HG02571 (cell line): ENCODE measurements at regions not wholly inside any gene's neighbourhood (a gene's known extent, or its start where the extent isn't known, plus 50 kb on each side); places are given as distances from the start of the nearest gene placed in this dataset.

Experiments used
- ATAC-seq: cut with Tn5 transposase; IDR thresholded peaks from one replicate; pipeline ENCODE4 v1.9.1; 2021; ENCODE audit warnings: mild to moderate bottlenecking, moderate library complexity; ENCODE audit not compliant: unreplicated experiment

DNA sequence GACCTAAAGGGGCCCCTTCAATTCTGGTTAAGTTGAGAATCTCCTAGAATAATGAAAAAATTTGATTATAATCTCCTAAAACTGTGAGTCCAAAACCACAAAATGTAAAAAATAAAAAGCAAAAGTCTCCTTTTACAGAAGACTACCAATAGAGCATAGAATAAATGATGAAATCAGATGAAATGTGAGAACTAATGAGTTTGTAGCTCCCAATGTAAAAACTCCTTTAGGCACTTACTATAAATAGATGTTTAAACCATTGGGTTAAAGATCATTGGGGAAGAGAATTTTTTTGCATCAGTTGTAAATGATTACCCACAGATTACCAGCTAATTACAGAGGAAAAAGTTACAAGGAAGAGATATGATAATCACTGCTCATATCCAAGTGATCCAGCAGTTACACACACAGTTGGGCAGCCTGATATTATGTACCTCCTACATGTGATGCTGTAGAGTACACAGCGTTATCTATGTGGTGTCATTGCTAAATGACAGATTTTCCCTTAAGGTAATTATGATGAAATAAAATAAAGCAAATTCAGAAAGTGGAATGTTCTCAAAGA, 282.7 kb upstream of the SEMA3D start:
- no peak for ATAC-seq

DNA sequence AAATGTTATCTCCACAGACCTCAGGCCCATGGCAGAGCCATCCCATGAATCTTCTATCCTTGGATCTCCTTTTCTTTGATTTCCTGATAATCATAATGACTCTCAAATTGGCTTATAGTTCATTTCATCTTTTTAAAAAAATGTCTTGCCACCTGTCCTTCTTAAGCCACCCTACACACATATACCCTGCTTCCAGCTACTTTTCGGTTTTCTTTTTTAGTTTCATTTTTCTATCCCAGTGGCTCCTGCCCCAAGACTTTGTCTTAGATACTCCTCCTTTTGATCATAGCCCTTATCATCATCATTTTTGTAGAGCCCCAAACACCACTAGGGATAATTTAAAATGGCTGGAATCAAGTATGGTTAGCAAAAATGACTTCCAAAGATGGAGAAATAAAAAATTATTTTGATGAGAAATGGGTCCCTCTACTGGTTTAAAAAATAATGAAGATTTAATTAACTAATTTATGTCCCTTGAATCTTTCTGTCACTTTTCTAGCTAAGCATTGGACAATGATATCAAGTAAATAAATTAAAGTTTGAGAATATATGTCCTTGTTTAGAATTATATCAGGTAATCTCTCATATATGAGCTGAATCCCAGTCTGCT, 277.3 kb upstream of the SEMA3D start:
- ATAC-seq, result no peak

- no peak for ATAC-seq
Observed at GRCh38 chr7:85462671-85463070, 275.8 kb upstream of the SEMA3D start.

DNA sequence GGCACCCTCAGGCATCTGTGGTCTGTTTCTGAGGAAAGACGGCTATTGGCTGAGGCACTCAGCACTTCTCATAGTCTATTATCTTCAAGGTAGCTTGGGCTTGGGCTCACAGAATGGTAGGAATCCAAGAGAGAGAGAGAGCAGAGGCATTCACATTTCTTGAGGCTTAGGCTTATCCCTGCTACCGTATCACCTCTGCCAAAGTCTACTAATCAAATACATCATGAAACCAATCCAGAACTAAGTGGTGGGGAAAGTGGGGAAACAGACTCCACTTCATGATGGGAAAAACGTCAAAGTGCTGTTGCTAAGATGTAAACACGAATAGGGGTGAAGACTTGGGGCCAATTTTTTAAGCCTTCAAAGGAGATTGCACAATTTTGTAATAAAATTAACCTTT, 271.1 kb upstream of the SEMA3D start:
- ATAC-seq, result no peak

DNA sequence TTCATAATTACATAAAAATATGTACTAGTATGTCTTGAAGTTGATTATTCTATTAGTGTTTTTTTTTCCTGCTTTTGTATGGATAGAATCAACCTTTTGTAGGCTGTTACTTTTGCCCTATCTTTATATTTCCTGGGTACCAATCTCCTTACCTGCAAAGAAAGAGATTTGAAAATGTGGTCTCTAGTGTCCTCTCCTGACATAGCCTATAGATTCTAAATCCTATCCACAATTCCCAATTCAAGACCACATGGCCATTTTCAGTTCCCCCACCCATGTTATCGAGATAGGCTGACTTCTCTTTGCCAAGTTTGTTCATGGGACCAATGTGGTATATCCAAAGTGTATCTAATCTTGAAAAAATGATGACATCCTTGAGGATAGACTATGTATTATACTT, 269.4 kb upstream of the SEMA3D start:
- ATAC-seq, result no peak

DNA sequence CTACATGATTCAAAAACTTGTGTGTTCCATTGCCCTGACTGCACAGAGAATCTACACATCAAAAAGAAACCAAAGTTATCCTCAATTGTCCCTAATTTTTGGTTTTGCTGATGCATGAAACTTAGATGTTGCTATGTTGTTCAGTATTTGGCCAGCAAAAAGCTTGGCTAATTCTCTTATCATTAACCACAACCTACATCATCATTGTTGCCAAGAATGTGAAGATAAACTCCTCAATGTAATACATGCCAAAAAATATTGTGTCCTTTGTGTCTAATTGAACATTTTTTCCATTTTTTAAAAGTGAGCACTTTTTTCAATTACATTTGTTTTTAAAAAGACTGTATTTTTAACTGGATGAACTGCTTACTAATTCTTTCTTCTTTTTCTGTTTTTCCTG, 268.0 kb upstream of the SEMA3D start:
- no peak for ATAC-seq

- no peak for ATAC-seq
Observed at GRCh38 chr7:85452674-85453073, 265.8 kb upstream of the SEMA3D start.

- ATAC-seq, result no peak
Observed at GRCh38 chr7:85449478-85449877, 262.6 kb upstream of the SEMA3D start.

DNA sequence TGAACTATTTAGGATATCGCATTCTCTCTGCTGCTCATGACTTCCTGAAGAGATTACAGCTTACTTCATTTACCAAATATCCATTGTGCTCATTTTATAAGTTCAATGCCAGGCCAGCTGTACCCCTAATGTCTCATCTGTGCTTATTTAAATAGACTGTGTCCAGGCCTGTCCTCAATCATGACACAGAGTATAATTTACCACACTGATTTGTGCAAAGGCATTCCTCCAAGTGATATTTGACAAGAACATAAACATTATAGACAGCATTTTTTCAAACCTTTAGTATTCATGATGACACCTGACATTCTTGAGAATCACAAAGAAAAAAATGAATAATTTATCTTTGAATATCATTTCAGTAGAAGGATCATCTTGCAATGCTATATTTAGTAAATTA, 260.1 kb upstream of the SEMA3D start:
- ATAC-seq, result no peak

DNA sequence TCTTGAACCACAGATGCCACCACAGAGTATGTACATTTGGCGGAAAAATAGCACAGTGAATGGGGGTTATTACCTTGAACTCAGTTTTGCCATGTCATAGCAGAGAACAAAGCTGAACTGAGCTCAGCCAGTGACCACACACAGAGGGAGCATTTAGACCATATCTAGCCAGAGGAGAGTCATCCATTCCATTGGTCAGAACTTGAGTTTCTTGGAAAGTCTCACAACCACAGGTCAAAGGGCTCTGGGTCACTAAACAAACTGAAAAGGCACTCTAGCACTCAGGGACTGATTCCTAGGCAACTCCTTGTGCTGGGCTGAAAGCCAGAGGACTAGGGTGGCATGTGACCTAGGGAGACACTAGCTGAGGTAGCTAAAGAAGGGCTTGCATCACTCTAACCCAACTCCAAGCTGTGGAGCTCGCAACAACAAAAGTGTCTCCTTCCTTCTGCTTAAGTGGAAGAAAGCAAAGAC, 239.7 kb upstream of the SEMA3D start:
- no peak for ATAC-seq

- ATAC-seq, result no peak
Observed at GRCh38 chr7:85424298-85424697, 237.4 kb upstream of the SEMA3D start.

DNA sequence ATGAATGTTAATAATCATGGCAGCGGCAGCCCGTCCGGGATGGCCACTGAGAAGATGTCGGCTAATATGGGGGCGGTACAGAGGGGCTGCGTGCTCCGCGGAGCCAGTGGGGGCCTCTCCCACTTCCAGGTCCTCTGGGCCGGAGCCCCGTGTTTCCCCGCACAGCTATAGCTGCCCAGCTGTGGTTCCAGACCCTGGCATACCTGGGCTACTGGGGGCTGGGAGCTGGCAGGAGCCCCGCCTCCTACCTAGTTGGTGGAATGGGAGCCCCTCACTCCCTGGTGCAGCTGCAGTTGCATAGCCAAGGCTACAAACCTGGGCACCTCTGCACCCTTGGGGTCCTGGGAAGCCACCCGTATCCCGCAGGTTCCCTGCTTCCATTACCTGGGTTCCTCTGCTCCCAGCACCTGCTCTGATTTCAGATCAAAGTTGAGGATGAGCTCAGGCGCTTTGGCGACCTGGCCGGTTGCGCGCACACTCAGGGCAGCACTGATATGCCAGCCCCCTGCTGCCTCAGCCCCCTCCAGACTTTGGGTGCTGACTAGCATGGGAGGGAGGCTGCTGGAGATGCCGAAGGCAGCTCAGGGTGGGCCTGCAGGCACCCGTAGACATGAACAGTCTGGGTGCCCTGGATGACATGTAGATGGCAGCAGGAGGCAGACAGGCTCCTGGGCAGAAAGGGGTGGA, 236.5 kb upstream of the SEMA3D start:
- ATAC-seq, result no peak

DNA sequence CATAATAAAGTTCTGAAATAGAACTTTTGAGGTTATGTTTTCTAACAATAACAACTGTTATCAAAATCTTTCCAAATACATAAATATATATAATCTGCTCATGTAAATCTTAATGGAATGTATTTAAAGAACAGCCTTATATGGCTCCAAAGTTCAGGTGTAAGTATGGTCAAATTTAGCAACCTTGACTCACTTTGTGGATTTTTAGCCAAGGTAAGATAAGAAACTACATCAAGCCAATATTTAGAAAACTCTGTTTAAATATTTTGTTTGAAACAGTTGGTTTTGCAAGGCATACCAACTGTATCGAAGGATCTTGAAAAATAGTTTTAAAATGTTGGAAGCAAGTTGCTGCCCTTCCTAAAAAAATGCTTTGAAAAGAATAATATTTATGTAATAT, 228.9 kb upstream of the SEMA3D start:
- no peak for ATAC-seq

DNA sequence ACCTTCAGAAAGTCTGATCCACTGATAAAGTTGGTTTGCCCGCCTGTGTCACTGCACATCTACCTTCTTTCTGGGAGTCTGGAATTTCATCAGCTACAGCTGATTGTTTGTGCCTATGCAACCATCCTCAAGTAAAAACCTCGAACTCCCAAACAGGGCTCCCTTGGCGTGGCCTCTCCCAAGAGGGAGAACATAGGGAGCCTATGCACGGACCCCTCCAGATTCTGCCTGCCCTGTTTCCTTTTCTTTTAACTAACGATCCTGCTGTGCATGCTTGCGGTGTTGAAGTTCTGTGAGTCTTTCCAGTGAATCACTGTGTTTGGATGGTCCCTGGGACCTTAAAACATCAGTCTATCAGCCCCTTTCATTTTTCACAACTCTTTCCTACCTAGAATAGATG, 226.9 kb upstream of the SEMA3D start:
- ATAC-seq, result no peak

GRCh38 chr7:85412912-85413311, 226.1 kb upstream of the SEMA3D start:
- ATAC-seq, result no peak

DNA sequence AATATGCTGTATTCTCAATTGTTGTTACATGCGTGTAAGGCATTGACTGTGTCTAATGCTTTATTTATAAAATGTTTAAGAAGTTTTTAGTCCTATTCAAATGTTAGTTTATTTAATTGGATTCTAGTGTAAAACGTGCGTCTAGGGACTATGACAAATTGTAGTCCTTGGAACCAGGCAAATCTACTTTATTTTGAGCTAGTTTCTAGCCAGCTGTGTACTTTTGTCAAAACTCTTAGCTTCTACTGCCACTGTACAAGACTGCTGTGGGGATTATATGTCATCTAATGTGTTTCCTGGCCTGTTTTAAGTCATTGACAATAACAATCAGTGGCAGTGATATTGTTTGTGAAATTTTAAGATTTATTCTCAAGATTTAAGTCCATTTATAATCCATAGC, 220.5 kb upstream of the SEMA3D start:
- no peak for ATAC-seq

- no peak for ATAC-seq
Observed at GRCh38 chr7:85405016-85405902, 218.4 kb upstream of the SEMA3D start.

DNA sequence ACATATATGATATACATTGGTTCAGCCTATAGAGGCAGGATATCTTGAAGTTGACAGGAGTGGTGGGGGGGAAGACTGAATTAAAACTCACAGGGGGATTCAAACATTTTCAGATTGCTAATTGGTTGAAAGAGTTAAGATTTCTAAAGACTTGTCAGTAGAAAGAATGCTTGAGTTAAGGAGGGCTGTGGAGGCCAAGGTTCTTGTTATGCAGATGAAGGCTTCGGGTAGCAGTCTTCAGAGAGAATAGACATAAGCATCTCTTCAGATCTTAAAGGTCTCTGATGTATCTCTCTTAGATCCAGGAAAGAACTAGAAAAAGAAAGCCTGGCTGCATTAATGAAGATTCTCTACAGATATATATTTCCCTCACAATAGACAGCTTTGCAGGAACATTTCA, 209.8 kb upstream of the SEMA3D start:
- no peak for ATAC-seq

- no peak for ATAC-seq
Observed at GRCh38 chr7:85392789-85393188, 205.9 kb upstream of the SEMA3D start.

- no peak for ATAC-seq
Observed at GRCh38 chr7:85392326-85392725, 205.5 kb upstream of the SEMA3D start.

- no peak for ATAC-seq
Observed at GRCh38 chr7:85386460-85386859, 199.6 kb upstream of the SEMA3D start.

DNA sequence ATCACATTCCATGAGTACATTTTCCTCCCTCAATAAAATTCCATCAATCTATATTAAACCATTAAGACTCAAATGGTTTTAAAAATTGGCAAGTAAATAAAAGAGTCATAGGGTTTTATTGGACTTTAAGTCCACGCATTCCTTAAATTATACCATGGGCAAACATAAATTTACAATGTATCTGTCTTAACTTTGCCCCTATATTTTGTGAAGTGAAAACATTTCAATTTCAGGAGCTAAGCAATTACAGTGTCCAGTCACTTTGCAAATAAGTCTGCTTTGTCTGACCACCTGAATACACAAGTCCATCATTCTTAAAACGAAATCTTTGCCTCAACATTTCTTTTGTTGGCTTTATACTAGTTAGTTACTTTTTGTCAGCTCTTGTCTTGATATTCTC, 197.5 kb upstream of the SEMA3D start:
- ATAC-seq, result no peak
